MV-4-11 (cell line): ENCODE measurements at regions not wholly inside any gene's neighbourhood (a gene's known extent, or its start where the extent isn't known, plus 50 kb on each side); places are given as distances from the start of the nearest gene placed in this dataset.
"Not testable (repeated sequence)": the region's sequence is repeated elsewhere in the genome, so short reads cannot be mapped to it uniquely, and the experiment has no call there.

Experiments
- DNase-seq: peaks from one replicate; lab custom pipeline; 2025; lab: John Stamatoyannopoulos, UW

GRCh38 chr10:21364196-21365114, 161.0 kb downstream of the SKIDA1 start:
- no peak for DNase-seq

- DNase-seq: no peak
These were observed 161.8 kb downstream of the SKIDA1 start for GRCh38 chr10:21363731-21364104.

GRCh38 chr10:21363092-21363730, 162.3 kb downstream of the SKIDA1 start:
- DNase-seq: no peak

GRCh38 chr10:21359202-21359601, 166.3 kb downstream of the SKIDA1 start:
- DNase-seq: no peak

- DNase-seq: no peak
These were observed 169.9 kb downstream of the SKIDA1 start for GRCh38 chr10:21355591-21356011.

GRCh38 chr10:21352886-21353285, 172.6 kb downstream of the SKIDA1 start:
- no peak for DNase-seq

GRCh38 chr10:21351594-21351993, 173.9 kb downstream of the SKIDA1 start:
- peak; percentile 6 for DNase-seq

- DNase-seq: no peak
These were observed 175.6 kb downstream of the SKIDA1 start for GRCh38 chr10:21349912-21350286.

- no peak for DNase-seq
These were observed 177.7 kb downstream of the SKIDA1 start for GRCh38 chr10:21347785-21348170.

GRCh38 chr10:21347043-21347784, 178.3 kb downstream of the SKIDA1 start:
- no peak for DNase-seq

- DNase-seq: no peak
These were observed 182.4 kb downstream of the SKIDA1 start for GRCh38 chr10:21343087-21343486.

- not testable (repeated sequence) for DNase-seq
These were observed 183.0 kb downstream of the SKIDA1 start for GRCh38 chr10:21342499-21342898.

- DNase-seq: no peak
These were observed 185.2 kb downstream of the SKIDA1 start for GRCh38 chr10:21340331-21340730.

- DNase-seq: no peak
These were observed 188.2 kb downstream of the SKIDA1 start for GRCh38 chr10:21337171-21337792.

- peak; percentile 64 for DNase-seq
These were observed 188.9 kb downstream of the SKIDA1 start for GRCh38 chr10:21336476-21337170.

- DNase-seq: no peak
These were observed 190.4 kb downstream of the SKIDA1 start for GRCh38 chr10:21334891-21335696.

- DNase-seq: no peak
These were observed 194.9 kb downstream of the SKIDA1 start for GRCh38 chr10:21330628-21331020.

GRCh38 chr10:21329995-21330627, 195.4 kb downstream of the SKIDA1 start:
- peak; percentile 41 for DNase-seq

- DNase-seq: no peak
These were observed 198.0 kb downstream of the SKIDA1 start for GRCh38 chr10:21327289-21327993.
